MM.1S (cell line): ENCODE measurements at regions not wholly inside any gene's neighbourhood (a gene's known extent, or its start where the extent isn't known, plus 50 kb on each side); places are given as distances from the start of the nearest gene placed in this dataset.

ENCODE experiments used
- DNase-seq: peaks from one replicate; pipeline ENCODE4 v3.0.0-alpha.2; 2015
- H2AFZ ChIP-seq: fragments of 300-600 bp; sonication (generic); 2 replicates; pipeline ENCODE4 v1.6.0; 2016; ENCODE audit warnings: antibody characterized with exemption, low read length
- H3F3A ChIP-seq: fragments of 300-600 bp; sonication (generic); 2 replicates; pipeline ENCODE4 v1.6.1; 2016; ENCODE audit warnings: mild to moderate bottlenecking, antibody characterized with exemption, low read length, moderate library complexity, mixed read lengths; ENCODE audit not compliant: insufficient read depth
- H3K27ac ChIP-seq: fragments of 300-600 bp; sonication (generic); 2 replicates; pipeline ENCODE4 v1.5.1; 2016; ENCODE audit warnings: mild to moderate bottlenecking, low read length
- H3K27me3 ChIP-seq: fragments of 300-600 bp; sonication (generic); replicated peaks from 2 replicates; pipeline ENCODE4 v1.6.0; 2016; ENCODE audit warnings: low read length; ENCODE audit not compliant: insufficient read depth
- H3K36me3 ChIP-seq: fragments of 300-600 bp; sonication (generic); replicated peaks from 2 replicates; pipeline ENCODE4 v1.6.1; 2016; ENCODE audit warnings: mild to moderate bottlenecking, low read length, mixed read lengths; ENCODE audit not compliant: insufficient read depth
- H3K4me1 ChIP-seq: fragments of 300-600 bp; sonication (generic); 2 replicates; pipeline ENCODE4 v1.6.1; 2016; ENCODE audit warnings: low read length, mixed read lengths
- H3K4me2 ChIP-seq: fragments of 300-600 bp; sonication (generic); 2 replicates; pipeline ENCODE4 v1.6.0; 2016; ENCODE audit warnings: low read depth, low read length
- H3K4me3 ChIP-seq: fragments of 300-600 bp; sonication (generic); 2 replicates; pipeline ENCODE4 v1.5.1; 2016; ENCODE audit warnings: low read length, mixed read lengths
- H3K79me2 ChIP-seq: fragments of 300-600 bp; sonication (generic); 2 replicates; pipeline ENCODE4 v1.6.1; 2016; ENCODE audit warnings: mixed run types, low read length, mixed read lengths
- H3K9ac ChIP-seq: fragments of 300-600 bp; sonication (generic); 2 replicates; pipeline ENCODE4 v1.6.1; 2016; ENCODE audit warnings: low read length, mixed read lengths
- H3K9me2 ChIP-seq: fragments of 300-600 bp; sonication (generic); replicated peaks from 2 replicates; pipeline ENCODE4 v1.6.1; 2016; ENCODE audit warnings: mild to moderate bottlenecking, low read length, mixed read lengths; ENCODE audit not compliant: insufficient read depth
- H3K9me3 ChIP-seq: fragments of 300-600 bp; sonication (generic); replicated peaks from 2 replicates; pipeline ENCODE4 v1.6.1; 2016; ENCODE audit warnings: mild to moderate bottlenecking, low read length, mixed read lengths; ENCODE audit not compliant: insufficient read depth
- H4K20me1 ChIP-seq: fragments of 300-600 bp; sonication (generic); 2 replicates; pipeline ENCODE4 v1.6.1; 2016; ENCODE audit warnings: mild to moderate bottlenecking, low read length, moderate library complexity, mixed read lengths; ENCODE audit not compliant: insufficient read depth
- EZH2 ChIP-seq: fragments of 300-600 bp; sonication (generic); optimal IDR thresholded peaks from 2 replicates; pipeline ENCODE3; 2017; ENCODE audit warnings: low read depth, mild to moderate bottlenecking, antibody characterized with exemption, low read length, mixed read lengths
- EZH2phosphoT487 ChIP-seq: fragments of 300-600 bp; sonication (generic); IDR thresholded peaks from 2 replicates; pipeline ENCODE4 v1.6.1; 2018; ENCODE audit warnings: antibody characterized with exemption, low read length
- TF ChIP-seq, protein P1 (sequence below): fragments of 300-600 bp; sonication (generic); IDR thresholded peaks from 2 replicates; pipeline ENCODE4 v1.5.1; 2016; ENCODE audit warnings: antibody characterized with exemption, low read length, mixed read lengths

DNA sequence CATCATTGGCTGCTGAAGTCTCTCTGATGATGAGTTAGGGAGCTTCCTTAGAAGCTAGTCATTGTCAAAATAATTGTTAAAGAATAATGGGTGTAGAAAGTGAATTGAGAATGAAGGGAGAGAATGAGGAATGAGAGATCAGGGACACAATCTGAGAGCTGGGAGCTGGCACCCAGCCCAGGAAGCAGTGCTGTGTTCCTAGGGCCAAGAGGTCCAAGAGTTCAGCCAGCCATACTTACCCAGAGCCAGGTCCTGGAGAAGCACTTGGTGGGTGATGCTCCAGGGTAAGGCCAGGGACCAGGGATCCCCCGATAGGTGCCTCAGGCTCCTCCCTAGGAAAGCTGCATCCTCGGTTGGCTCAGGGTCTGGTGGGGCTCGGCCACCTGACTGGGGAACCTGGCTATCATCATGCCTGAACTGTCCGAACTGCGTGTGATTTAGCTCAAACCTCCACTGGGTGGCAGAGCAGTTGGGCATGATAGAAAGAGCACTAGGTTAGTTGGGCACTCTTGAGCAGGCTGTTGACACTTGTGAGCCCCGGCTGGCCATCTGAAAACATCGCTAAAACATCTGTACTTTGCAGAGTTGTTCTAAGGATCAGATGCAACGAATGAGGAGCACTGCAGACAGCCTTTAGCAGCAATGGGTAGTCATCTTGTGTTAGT is 123.9 kb upstream of the NCAM1 start:
- Histone ChIP-seq H4K20me1 (no peaks in the 10 kb centered on the region), H3K9me3 (no peaks in the 10 kb centered on the region), H3K27me3 (no peaks in the 10 kb centered on the region), H3K36me3 (no peaks in the 10 kb centered on the region), H3K27ac (no peak overlapping the region), H3K4me3 (no peak overlapping the region), H3K4me1 (no peaks in the 10 kb centered on the region), H2AFZ (no peak overlapping the region), H3K4me2 (no peak overlapping the region), H3K79me2 (no peaks in the 10 kb centered on the region), H3K9me2 (no peaks in the 10 kb centered on the region), H3K9ac (no peak overlapping the region), H3F3A (no peaks in the 10 kb centered on the region)
- TF ChIP-seq, protein P1, sequence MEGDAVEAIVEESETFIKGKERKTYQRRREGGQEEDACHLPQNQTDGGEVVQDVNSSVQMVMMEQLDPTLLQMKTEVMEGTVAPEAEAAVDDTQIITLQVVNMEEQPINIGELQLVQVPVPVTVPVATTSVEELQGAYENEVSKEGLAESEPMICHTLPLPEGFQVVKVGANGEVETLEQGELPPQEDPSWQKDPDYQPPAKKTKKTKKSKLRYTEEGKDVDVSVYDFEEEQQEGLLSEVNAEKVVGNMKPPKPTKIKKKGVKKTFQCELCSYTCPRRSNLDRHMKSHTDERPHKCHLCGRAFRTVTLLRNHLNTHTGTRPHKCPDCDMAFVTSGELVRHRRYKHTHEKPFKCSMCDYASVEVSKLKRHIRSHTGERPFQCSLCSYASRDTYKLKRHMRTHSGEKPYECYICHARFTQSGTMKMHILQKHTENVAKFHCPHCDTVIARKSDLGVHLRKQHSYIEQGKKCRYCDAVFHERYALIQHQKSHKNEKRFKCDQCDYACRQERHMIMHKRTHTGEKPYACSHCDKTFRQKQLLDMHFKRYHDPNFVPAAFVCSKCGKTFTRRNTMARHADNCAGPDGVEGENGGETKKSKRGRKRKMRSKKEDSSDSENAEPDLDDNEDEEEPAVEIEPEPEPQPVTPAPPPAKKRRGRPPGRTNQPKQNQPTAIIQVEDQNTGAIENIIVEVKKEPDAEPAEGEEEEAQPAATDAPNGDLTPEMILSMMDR: no peak
- TF ChIP-seq EZH2 (no peak), EZH2phosphoT487 (no peak)
- no peak for DNase-seq

DNA sequence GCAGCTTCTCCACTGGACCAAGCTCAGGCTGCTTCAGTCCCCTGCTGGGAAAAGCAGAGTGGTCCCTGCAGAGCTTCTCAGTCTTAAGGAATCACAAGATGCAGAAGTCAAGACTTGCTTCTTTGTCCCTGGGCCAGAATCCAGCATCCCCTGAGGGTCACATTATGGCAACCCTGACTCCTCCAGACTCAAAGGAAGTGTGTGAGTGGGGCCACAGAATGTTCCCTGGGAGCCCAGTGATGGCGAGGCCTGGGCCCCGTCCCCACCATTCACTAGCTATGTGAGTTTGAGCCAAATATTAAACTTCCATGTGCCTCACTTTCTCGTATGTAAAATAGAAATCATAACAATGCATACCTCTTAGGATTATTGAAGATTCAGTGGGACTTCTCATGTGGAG is 122.2 kb upstream of the NCAM1 start:
- no peaks in the 10 kb centered on the region for H3K9me2 ChIP-seq
- no peaks in the 10 kb centered on the region for H3K27me3 ChIP-seq
- no peak overlapping the region for H3K9ac ChIP-seq
- H4K20me1 ChIP-seq: no peaks in the 10 kb centered on the region
- H3F3A ChIP-seq: no peaks in the 10 kb centered on the region
- no peak for DNase-seq
- H2AFZ ChIP-seq: no peak overlapping the region
- H3K27ac ChIP-seq: no peak overlapping the region
- H3K36me3 ChIP-seq: no peaks in the 10 kb centered on the region
- no peak overlapping the region for H3K4me2 ChIP-seq
- H3K9me3 ChIP-seq: no peaks in the 10 kb centered on the region
- H3K4me3 ChIP-seq: no peak overlapping the region
- no peaks in the 10 kb centered on the region for H3K79me2 ChIP-seq
- TF ChIP-seq, protein P1: no peak
- TF ChIP-seq EZH2: no peak
- no peak for TF ChIP-seq EZH2phosphoT487
- no peaks in the 10 kb centered on the region for H3K4me1 ChIP-seq

DNA sequence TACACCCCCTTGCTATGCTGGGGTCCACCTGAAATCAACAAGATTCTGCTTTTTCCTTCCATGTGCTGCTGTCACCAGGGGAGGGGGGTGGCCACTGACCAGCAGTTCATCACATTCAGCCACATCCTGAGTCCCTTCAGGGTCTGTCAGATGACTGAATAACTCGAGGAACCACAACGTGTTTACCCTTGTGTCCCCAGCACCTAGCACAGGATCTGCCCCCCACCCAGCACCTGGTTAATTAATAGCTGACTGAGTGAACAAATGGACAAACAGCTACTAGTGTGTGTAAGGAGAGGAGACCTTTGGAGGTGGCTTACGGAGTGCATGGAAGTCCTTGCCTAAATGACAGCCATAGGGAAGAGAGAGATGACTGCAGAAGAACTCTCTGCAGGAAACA is 119.5 kb upstream of the NCAM1 start:
- Histone ChIP-seq H4K20me1 (no peaks in the 10 kb centered on the region), H2AFZ (no peak overlapping the region), H3K27me3 (no peaks in the 10 kb centered on the region), H3K36me3 (no peaks in the 10 kb centered on the region), H3K9me2 (no peaks in the 10 kb centered on the region), H3K79me2 (no peaks in the 10 kb centered on the region), H3K27ac (no peak overlapping the region), H3K4me1 (no peaks in the 10 kb centered on the region), H3K4me2 (no peak overlapping the region), H3K4me3 (no peak overlapping the region), H3K9me3 (no peaks in the 10 kb centered on the region), H3F3A (no peaks in the 10 kb centered on the region), H3K9ac (no peak overlapping the region)
- TF ChIP-seq EZH2 (no peak), EZH2phosphoT487 (no peak)
- TF ChIP-seq, protein P1: no peak
- DNase-seq: no peak
